Prostate gland (tissue), 2 donors: ENCODE measurements at regions not wholly inside any gene's neighbourhood (a gene's known extent, or its start where the extent isn't known, plus 50 kb on each side); places are given as distances from the start of the nearest gene placed in this dataset.

Experiments
- DNase-seq: peaks from one replicate; pipeline ENCODE4 v3.0.0-alpha.2; 2019; ENCODE audit warnings: low spot score
- H3K27ac ChIP-seq, 2 donors: fragments of 200-600 bp; sonication (generic); 2 replicates each; pipeline ENCODE4 v1.5.1; 2017 to 2019
- H3K27me3 ChIP-seq: fragments of 200-600 bp; sonication (generic); replicated peaks from 2 replicates; pipeline ENCODE4 v1.5.1; 2019; ENCODE audit not compliant: insufficient read depth
- H3K36me3 ChIP-seq, 2 donors: fragments of 200-600 bp; sonication (generic); 1 replicate in 1 of 2; 2 replicates in 1 of 2; pipeline versions ENCODE4 v1.5.1 to v1.8.1; 2017 to 2019
- H3K4me1 ChIP-seq: fragments of 200-600 bp; sonication (generic); replicated peaks from 2 replicates; pipeline ENCODE4 v1.5.1; 2019
- H3K4me3 ChIP-seq, 2 donors: fragments of 200-600 bp; sonication (generic); 2 replicates each; pipeline ENCODE4 v1.5.1; 2017 to 2019
- H3K9me3 ChIP-seq: fragments of 200-600 bp; sonication (generic); 2 replicates; pipeline ENCODE4 v1.5.1; 2017
- POLR2A ChIP-seq: fragments of 450-650 bp; IDR thresholded peaks from one replicate; pipeline ENCODE4 v1.6.1; 2016; ENCODE audit warnings: antibody characterized with exemption, mild to moderate bottlenecking
- POLR2AphosphoS5 ChIP-seq: sonication (generic); formaldehyde crosslinking; IDR thresholded peaks from one replicate; pipeline ENCODE4 v1.6.1; 2017; ENCODE audit warnings: antibody characterized with exemption
- WGBS: methylation state at CpG from one replicate; pipeline ENCODE4 v1.1.5; 2018; 5-methylcytosine and 5-hydroxymethylcytosine counted together
- intact Hi-C: fragments of 100-400 bp; cut with DNase I; formaldehyde crosslinking; loops from one replicate; pipeline ENCODE4 v1.14.2; 2022
- TF ChIP-seq, protein P1 (sequence below), 4 experiments: fragments of 200-600 bp in 2 of 4; fragments of 450-650 bp in 2 of 4; sonication (generic) in 2 of 4; IDR thresholded peaks; 1 replicate in 3 of 4; 2 replicates in 1 of 4; pipeline ENCODE4 v1.5.1; 2016 to 2019; ENCODE audit warnings: antibody characterized with exemption in 4 of 4, mild to moderate bottlenecking in 2 of 4, moderate library complexity in 2 of 4

DNA sequence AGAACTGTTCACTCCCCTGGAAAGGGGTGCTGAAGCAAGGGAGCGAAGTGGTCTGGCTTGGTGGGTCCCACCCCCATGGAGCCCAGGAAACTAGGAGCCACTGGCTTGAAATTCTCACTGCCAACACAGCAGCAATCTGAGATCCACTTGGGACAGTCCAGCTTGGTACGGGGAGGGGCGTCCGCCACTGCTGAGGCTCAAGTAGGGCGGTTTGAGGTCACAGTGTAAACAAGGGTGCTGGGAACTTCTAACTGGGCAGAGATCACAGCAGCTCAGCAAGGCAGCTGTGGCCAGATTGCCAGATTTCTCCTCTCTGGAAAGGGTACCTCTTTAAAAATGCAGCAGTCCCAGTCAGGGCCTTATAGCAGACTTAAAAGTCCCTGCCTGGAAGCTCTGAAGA, 53.9 kb upstream of the GALNTL6 start:
- 88% methylated on average over 5 of the region's 5 CpGs for WGBS
- DNase-seq: no peak

DNA sequence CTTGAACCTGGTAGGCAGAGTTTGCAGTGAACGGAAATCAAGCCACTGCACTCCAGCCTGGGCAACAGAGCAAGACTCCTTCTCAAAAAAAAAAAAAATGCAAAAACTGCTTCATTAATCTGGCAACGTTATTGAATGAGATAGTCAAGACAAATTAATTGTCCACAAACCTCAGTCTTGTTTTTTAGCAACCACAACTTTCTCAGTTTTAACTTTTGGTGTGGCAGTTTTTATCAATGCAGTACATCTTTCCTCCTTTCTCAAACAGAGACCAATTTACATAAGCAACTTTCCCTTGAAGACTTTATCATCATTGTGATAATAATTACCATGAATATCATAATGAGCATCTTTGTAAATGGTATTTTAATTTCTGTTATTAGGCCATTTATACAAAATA, 61.7 kb upstream of the GALNTL6 start:
- H3K27me3 ChIP-seq: no peaks in the 10 kb centered on the region
- H3K4me1 ChIP-seq: no peaks in the 10 kb centered on the region
- no peak overlapping the region for H3K4me3 ChIP-seq
- H3K36me3 ChIP-seq: no peaks in the 10 kb centered on the region
- intact Hi-C loops: no loop called here
- TF ChIP-seq, protein P1, sequence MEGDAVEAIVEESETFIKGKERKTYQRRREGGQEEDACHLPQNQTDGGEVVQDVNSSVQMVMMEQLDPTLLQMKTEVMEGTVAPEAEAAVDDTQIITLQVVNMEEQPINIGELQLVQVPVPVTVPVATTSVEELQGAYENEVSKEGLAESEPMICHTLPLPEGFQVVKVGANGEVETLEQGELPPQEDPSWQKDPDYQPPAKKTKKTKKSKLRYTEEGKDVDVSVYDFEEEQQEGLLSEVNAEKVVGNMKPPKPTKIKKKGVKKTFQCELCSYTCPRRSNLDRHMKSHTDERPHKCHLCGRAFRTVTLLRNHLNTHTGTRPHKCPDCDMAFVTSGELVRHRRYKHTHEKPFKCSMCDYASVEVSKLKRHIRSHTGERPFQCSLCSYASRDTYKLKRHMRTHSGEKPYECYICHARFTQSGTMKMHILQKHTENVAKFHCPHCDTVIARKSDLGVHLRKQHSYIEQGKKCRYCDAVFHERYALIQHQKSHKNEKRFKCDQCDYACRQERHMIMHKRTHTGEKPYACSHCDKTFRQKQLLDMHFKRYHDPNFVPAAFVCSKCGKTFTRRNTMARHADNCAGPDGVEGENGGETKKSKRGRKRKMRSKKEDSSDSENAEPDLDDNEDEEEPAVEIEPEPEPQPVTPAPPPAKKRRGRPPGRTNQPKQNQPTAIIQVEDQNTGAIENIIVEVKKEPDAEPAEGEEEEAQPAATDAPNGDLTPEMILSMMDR (IDR thresholded peaks at IDR 0.05): no peak
- TF ChIP-seq POLR2A (no peak), POLR2AphosphoS5 (no peak)
- no peaks in the 10 kb centered on the region for H3K9me3 ChIP-seq
- no peak for DNase-seq
- no peak overlapping the region for H3K27ac ChIP-seq
- 81% methylated on average over 2 of the region's 2 CpGs for WGBS

More for the DNA sequence above, 53.9 kb upstream of the GALNTL6 start:
- Histone ChIP-seq H3K36me3 (no peaks in the 10 kb centered on the region), H3K4me1 (no peaks in the 10 kb centered on the region), H3K4me3 (no peak overlapping the region), H3K9me3 (no peaks in the 10 kb centered on the region), H3K27ac (no peak overlapping the region), H3K27me3 (no peaks in the 10 kb centered on the region)
- TF ChIP-seq, protein P1 (IDR thresholded peaks at IDR 0.05): no peak
- TF ChIP-seq POLR2AphosphoS5 (no peak), POLR2A (no peak)
- intact Hi-C loops: no loop called here

DNA sequence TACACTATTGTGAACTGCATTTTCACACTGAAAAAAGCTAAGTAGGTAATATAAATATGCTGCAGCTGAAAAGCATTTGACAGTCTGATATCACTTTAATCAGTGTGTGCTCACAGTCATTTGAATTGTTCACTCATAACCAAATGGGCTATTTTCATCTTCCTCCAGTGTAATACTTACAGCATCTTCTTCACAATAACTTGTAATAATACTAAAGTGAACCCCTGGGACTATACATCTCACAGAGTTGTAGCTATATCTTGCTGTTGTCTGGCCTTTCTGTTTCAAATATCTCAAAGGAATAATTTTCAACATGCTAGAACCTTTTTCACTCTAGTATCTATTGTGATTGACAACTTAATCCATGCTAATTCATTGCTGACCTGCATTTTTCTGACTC, 66.8 kb upstream of the GALNTL6 start:
- DNase-seq: no peak
- H3K4me1 ChIP-seq: no peaks in the 10 kb centered on the region
- no peaks in the 10 kb centered on the region for H3K27me3 ChIP-seq
- no peaks in the 10 kb centered on the region for H3K36me3 ChIP-seq
- H3K4me3 ChIP-seq: no peak overlapping the region
- no peak overlapping the region for H3K27ac ChIP-seq
- TF ChIP-seq POLR2AphosphoS5: no peak
- TF ChIP-seq POLR2A: no peak
- TF ChIP-seq, protein P1 (IDR thresholded peaks at IDR 0.05): no peak
- H3K9me3 ChIP-seq: no peaks in the 10 kb centered on the region
- intact Hi-C loops: no loop called here

DNA sequence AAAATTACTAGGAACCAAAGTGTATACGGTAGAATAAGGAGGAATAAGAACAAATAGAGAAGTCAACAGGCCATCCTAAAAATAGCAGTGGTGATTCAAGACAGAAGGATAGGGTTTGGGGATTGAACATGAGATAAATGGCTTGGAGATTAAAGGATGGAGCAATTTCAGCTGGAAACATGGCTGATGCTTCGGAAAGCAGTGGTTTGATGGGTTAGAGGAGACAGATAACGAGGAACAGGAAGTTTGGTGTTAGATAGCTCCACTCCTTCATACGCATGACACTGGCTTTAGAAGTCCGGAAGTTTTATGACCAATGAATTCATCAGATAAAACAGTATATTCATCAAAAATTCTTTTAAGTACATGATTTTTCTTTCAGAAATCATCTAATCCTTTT, 70.8 kb upstream of the GALNTL6 start:
- H3K4me3 ChIP-seq: no peak overlapping the region
- intact Hi-C loops: no loop called here
- TF ChIP-seq POLR2A (no peak), POLR2AphosphoS5 (no peak)
- TF ChIP-seq, protein P1 (IDR thresholded peaks at IDR 0.05): no peak
- H3K9me3 ChIP-seq: no peaks in the 10 kb centered on the region
- no peak overlapping the region for H3K27ac ChIP-seq
- H3K36me3 ChIP-seq: no peaks in the 10 kb centered on the region
- no peaks in the 10 kb centered on the region for H3K4me1 ChIP-seq
- DNase-seq: no peak
- 60% methylated on average over 5 of the region's 5 CpGs for WGBS
- H3K27me3 ChIP-seq: no peaks in the 10 kb centered on the region

DNA sequence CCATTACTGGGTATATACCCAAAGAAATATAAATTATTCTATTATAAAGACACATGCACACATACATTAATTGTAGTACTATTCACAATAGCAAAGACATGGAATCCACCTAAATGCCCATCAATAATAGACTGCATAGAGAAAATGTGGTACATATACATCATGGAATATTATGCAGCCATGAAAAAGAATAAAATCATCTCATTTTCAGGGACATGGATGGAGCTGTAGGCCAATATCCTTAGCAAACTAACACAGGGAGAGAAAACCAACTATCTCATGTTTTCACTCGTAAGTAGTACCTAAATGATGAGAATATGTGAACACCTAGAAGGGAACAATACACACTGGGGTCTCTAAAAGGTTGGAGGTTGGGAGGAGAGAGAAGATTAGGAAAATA, 86.0 kb upstream of the GALNTL6 start:
- Histone ChIP-seq H3K27ac (no peak overlapping the region), H3K9me3 (no peaks in the 10 kb centered on the region), H3K4me3 (no peak overlapping the region), H3K4me1 (no peaks in the 10 kb centered on the region), H3K27me3 (no peaks in the 10 kb centered on the region), H3K36me3 (no peaks in the 10 kb centered on the region)
- no peak for TF ChIP-seq POLR2AphosphoS5
- no peak for TF ChIP-seq POLR2A
- TF ChIP-seq, protein P1 (IDR thresholded peaks at IDR 0.05): no peak
- intact Hi-C loops: no loop called here
- no peak for DNase-seq
- WGBS: 96% methylated on average over 1 of the region's 1 CpG
